KMS-11 (cell line): ENCODE measurements at regions not wholly inside any gene's neighbourhood (a gene's known extent, or its start where the extent isn't known, plus 50 kb on each side); places are given as distances from the start of the nearest gene placed in this dataset.

Source experiments
- H2AFZ ChIP-seq: fragments of 200-600 bp; sonication (generic); 2 replicates; pipeline ENCODE4 v1.6.1; 2016; ENCODE audit warnings: antibody characterized with exemption, mixed run types, low read depth
- H3K27ac ChIP-seq: fragments of 200-600 bp; sonication (generic); 2 replicates; pipeline ENCODE4 v1.6.1; 2016; ENCODE audit warnings: mild to moderate bottlenecking, mixed run types
- H3K27me3 ChIP-seq: fragments of 200-600 bp; sonication (generic); 2 replicates; pipeline ENCODE4 v1.6.1; 2017; ENCODE audit warnings: mild to moderate bottlenecking, low read depth, mixed run types, moderate library complexity; ENCODE audit not compliant: insufficient read depth
- H3K36me3 ChIP-seq: fragments of 200-600 bp; sonication (generic); 2 replicates; pipeline ENCODE4 v1.6.1; 2017; ENCODE audit warnings: mild to moderate bottlenecking, mixed run types; ENCODE audit not compliant: insufficient read depth
- H3K4me1 ChIP-seq: fragments of 200-600 bp; sonication (generic); 2 replicates; pipeline ENCODE4 v1.6.1; 2016; ENCODE audit warnings: mild to moderate bottlenecking, low read depth, mixed run types; ENCODE audit not compliant: poor library complexity, severe bottlenecking
- H3K4me2 ChIP-seq: fragments of 200-600 bp; sonication (generic); 2 replicates; pipeline ENCODE4 v1.7.0; 2016; ENCODE audit warnings: mild to moderate bottlenecking, mixed run types
- H3K4me3 ChIP-seq: fragments of 200-600 bp; sonication (generic); IDR thresholded peaks from 2 replicates; pipeline ENCODE4 v1.6.1; 2017; ENCODE audit warnings: low read depth, low read length, mixed read lengths; ENCODE audit not compliant: insufficient read depth
- H3K79me2 ChIP-seq: fragments of 200-600 bp; sonication (generic); 2 replicates; pipeline ENCODE4 v1.6.1; 2016; ENCODE audit warnings: low read depth, mixed run types; ENCODE audit not compliant: insufficient read depth
- H3K9ac ChIP-seq: fragments of 200-600 bp; sonication (generic); 2 replicates; pipeline ENCODE4 v1.6.1; 2016; ENCODE audit warnings: mild to moderate bottlenecking, mixed run types
- H4K20me1 ChIP-seq: fragments of 200-600 bp; sonication (generic); 2 replicates; pipeline ENCODE4 v1.6.1; 2016; ENCODE audit warnings: mild to moderate bottlenecking, mixed run types; ENCODE audit not compliant: insufficient read depth
- CTCF ChIP-seq: fragments of 200-600 bp; sonication (generic); conservative IDR thresholded peaks from 2 replicates; pipeline ENCODE4 v1.6.1; 2017; ENCODE audit warnings: low read depth, mild to moderate bottlenecking, antibody characterized with exemption, low read length, moderate library complexity, mixed read lengths

- TF ChIP-seq CTCF = no peak
- no peaks in the 10 kb centered on the region for H3K79me2 ChIP-seq
- no peak overlapping the region for H3K27ac ChIP-seq
- H3K36me3 ChIP-seq = no peaks in the 10 kb centered on the region
- H4K20me1 ChIP-seq = no peaks in the 10 kb centered on the region
- no peak overlapping the region for H3K4me2 ChIP-seq
- no peak overlapping the region for H3K9ac ChIP-seq
- no peak overlapping the region for H2AFZ ChIP-seq
- no peaks in the 10 kb centered on the region for H3K27me3 ChIP-seq
- no peaks in the 10 kb centered on the region for H3K4me1 ChIP-seq
- no peak overlapping the region for H3K4me3 ChIP-seq
Observed at GRCh38 chr3:166560253-166560652, 723.0 kb upstream of the BCHE start.

GRCh38 chr3:166556955-166557354 is 719.7 kb upstream of the BCHE start:
- Histone ChIP-seq H3K9ac (no peak overlapping the region), H3K27ac (no peak overlapping the region), H4K20me1 (no peaks in the 10 kb centered on the region), H3K4me2 (no peak overlapping the region), H2AFZ (no peak overlapping the region), H3K4me3 (no peak overlapping the region), H3K79me2 (no peaks in the 10 kb centered on the region), H3K4me1 (no peaks in the 10 kb centered on the region), H3K36me3 (no peaks in the 10 kb centered on the region), H3K27me3 (no peaks in the 10 kb centered on the region)
- no peak for TF ChIP-seq CTCF

- no peak overlapping the region for H2AFZ ChIP-seq
- no peaks in the 10 kb centered on the region for H3K27me3 ChIP-seq
Observed at GRCh38 chr3:166554023-166554422, 716.8 kb upstream of the BCHE start.

GRCh38 chr3:166533740-166534139 is 696.5 kb upstream of the BCHE start:
- no peak for TF ChIP-seq CTCF
- no peak overlapping the region for H2AFZ ChIP-seq

More at GRCh38 chr3:166554023-166554422, 716.8 kb upstream of the BCHE start:
- H3K79me2 ChIP-seq = no peaks in the 10 kb centered on the region
- no peaks in the 10 kb centered on the region for H3K4me1 ChIP-seq
- H3K9ac ChIP-seq = no peak overlapping the region
- H3K27ac ChIP-seq = no peak overlapping the region
- H3K36me3 ChIP-seq = no peaks in the 10 kb centered on the region
- H3K4me3 ChIP-seq = no peak overlapping the region
- H3K4me2 ChIP-seq = no peak overlapping the region
- H4K20me1 ChIP-seq = no peaks in the 10 kb centered on the region
- TF ChIP-seq CTCF = no peak

More at GRCh38 chr3:166533740-166534139, 696.5 kb upstream of the BCHE start:
- H3K79me2 ChIP-seq = no peaks in the 10 kb centered on the region
- H3K36me3 ChIP-seq = no peaks in the 10 kb centered on the region
- H3K4me1 ChIP-seq = no peaks in the 10 kb centered on the region
- H4K20me1 ChIP-seq = no peaks in the 10 kb centered on the region
- no peak overlapping the region for H3K9ac ChIP-seq
- H3K27me3 ChIP-seq = no peaks in the 10 kb centered on the region
- no peak overlapping the region for H3K27ac ChIP-seq
- H3K4me3 ChIP-seq = no peak overlapping the region
- H3K4me2 ChIP-seq = no peak overlapping the region
